OCI-LY7 (cell line): ENCODE measurements at regions not wholly inside any gene's neighbourhood (a gene's known extent, or its start where the extent isn't known, plus 50 kb on each side); places are given as distances from the start of the nearest gene placed in this dataset.
"Not testable (repeated sequence)": the region's sequence is repeated elsewhere in the genome, so short reads cannot be mapped to it uniquely, and the experiment has no call there.

ENCODE experiments used
- BruUV-seq: library from RNA; stranded (reverse); fragments of 400-500 nt; replicated peaks from 2 replicates; lab custom pipeline; 2021; lab: Mats Ljungman, UMichigan
- CTCF ChIA-PET: fragments of 300-600 bp; sonication (Branson Sonifier 250); formaldehyde crosslinking; loops from one replicate; lab custom pipeline; 2022; ENCODE audit warnings: antibody characterized with exemption; ENCODE audit not compliant: unreplicated experiment; lab: Charles Lee
- POLR2A ChIA-PET: fragments of 300-600 bp; sonication (Branson Sonifier 250); formaldehyde crosslinking; loops from one replicate; lab custom pipeline; 2022; ENCODE audit warnings: antibody characterized with exemption; lab: Charles Lee
- DNase-seq: peaks from one replicate; pipeline ENCODE4 v3.0.0-alpha.2; 2015; ENCODE audit warnings: low spot score
- H2AFZ ChIP-seq: fragments of 200-600 bp; sonication (generic), shearing (Covaris generic); 2 replicates; pipeline ENCODE4 v1.6.1; 2014; ENCODE audit warnings: mild to moderate bottlenecking, antibody characterized with exemption, low read length, moderate library complexity
- H3K27ac ChIP-seq: fragments of 200-600 bp; sonication (generic); 2 replicates; pipeline ENCODE4 v1.5.1; 2014; ENCODE audit warnings: mixed run types, low read depth, mild to moderate bottlenecking, moderate library complexity, low read length, inconsistent platforms; ENCODE audit not compliant: poor library complexity, severe bottlenecking
- H3K36me3 ChIP-seq: fragments of 200-600 bp; sonication (generic); 2 replicates; pipeline ENCODE4 v1.6.1; 2014; ENCODE audit warnings: mild to moderate bottlenecking, antibody characterized with exemption, low read length, moderate library complexity, mixed read lengths; ENCODE audit not compliant: insufficient read depth
- H3K4me1 ChIP-seq: fragments of 200-600 bp; sonication (generic); 2 replicates; pipeline ENCODE4 v1.5.1; 2014; ENCODE audit warnings: mild to moderate bottlenecking, low read length; ENCODE audit not compliant: insufficient read depth, poor library complexity, severe bottlenecking
- H3K4me2 ChIP-seq: fragments of 200-600 bp; sonication (generic); 2 replicates; pipeline ENCODE4 v1.6.1; 2014; ENCODE audit warnings: mild to moderate bottlenecking, low read length
- H3K4me3 ChIP-seq: fragments of 200-600 bp; sonication (generic); 2 replicates; pipeline ENCODE4 v1.5.1; 2014; ENCODE audit warnings: mild to moderate bottlenecking, low read depth, low read length; ENCODE audit not compliant: poor library complexity, severe bottlenecking
- H3K79me2 ChIP-seq: fragments of 200-600 bp; sonication (generic); 2 replicates; pipeline ENCODE4 v1.6.1; 2016; ENCODE audit warnings: low read depth, mild to moderate bottlenecking, low read length, moderate library complexity, mixed read lengths; ENCODE audit not compliant: insufficient read depth
- H3K9me2 ChIP-seq: fragments of 200-600 bp; sonication (generic); 2 replicates; pipeline ENCODE4 v1.6.1; 2016; ENCODE audit warnings: mild to moderate bottlenecking, low read length, mixed read lengths; ENCODE audit not compliant: insufficient read depth
- H3K9me3 ChIP-seq: fragments of 200-600 bp; sonication (generic); 2 replicates; pipeline ENCODE4 v1.6.1; 2014; ENCODE audit warnings: mild to moderate bottlenecking, mixed run types, low read length, mixed read lengths
- H4K20me1 ChIP-seq: fragments of 200-600 bp; sonication (generic); 2 replicates; pipeline ENCODE4 v1.6.1; 2014; ENCODE audit warnings: mild to moderate bottlenecking, antibody characterized with exemption, low read length, moderate library complexity, mixed read lengths; ENCODE audit not compliant: insufficient read depth
- EZH2phosphoT487 ChIP-seq: fragments of 200-600 bp; sonication (generic); IDR thresholded peaks from 2 replicates; pipeline ENCODE4 v1.6.1; 2018; ENCODE audit warnings: low read depth, borderline replicate concordance, mild to moderate bottlenecking, mixed run types, antibody characterized with exemption, low read length, moderate library complexity, mixed read lengths
- intact Hi-C: fragments of 100-400 bp; cut with micrococcal nuclease; formaldehyde crosslinking; loops from one replicate; pipeline ENCODE4 v1.10.0; 2022; ENCODE audit not compliant: unreplicated experiment
- TF ChIP-seq, protein P1 (sequence below): fragments of 200-600 bp; sonication (generic); conservative IDR thresholded peaks from 2 replicates; pipeline ENCODE4 v1.5.1; 2014; ENCODE audit warnings: mild to moderate bottlenecking, antibody characterized with exemption, low read length, moderate library complexity, mixed read lengths

DNA sequence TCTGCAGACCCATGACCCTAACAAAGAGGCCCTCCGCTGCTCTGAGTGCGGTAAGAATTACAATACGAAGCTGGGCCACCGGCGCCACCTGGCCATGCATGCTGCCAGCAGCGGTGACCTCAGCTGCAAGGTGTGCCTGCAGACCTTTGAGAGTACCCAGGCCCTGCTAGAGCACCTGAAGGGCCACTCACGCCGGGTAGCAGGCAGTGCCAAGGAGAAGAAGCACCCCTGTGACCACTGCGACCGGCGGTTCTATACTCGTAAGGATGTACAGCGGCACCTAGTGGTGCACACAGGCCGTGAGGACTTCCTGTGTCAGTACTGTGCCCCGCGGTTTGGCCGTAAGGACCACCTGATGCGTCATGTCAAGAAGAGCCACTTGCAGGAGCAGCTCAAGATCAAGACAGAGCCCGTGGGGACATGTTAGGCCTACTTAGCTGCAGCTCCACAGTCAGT lies 254.7 kb downstream of the NKX6-1 start:
- H3K9me3 ChIP-seq, H3K27ac ChIP-seq, H3K4me3 ChIP-seq, DNase-seq, H2AFZ ChIP-seq, intact Hi-C loops, H3K4me1 ChIP-seq, H4K20me1 ChIP-seq, POLR2A ChIA-PET, H3K36me3 ChIP-seq, H3K4me2 ChIP-seq, CTCF ChIA-PET, BruUV-seq, H3K79me2 ChIP-seq, H3K9me2 ChIP-seq: not testable (repeated sequence)
- TF ChIP-seq, protein P1, sequence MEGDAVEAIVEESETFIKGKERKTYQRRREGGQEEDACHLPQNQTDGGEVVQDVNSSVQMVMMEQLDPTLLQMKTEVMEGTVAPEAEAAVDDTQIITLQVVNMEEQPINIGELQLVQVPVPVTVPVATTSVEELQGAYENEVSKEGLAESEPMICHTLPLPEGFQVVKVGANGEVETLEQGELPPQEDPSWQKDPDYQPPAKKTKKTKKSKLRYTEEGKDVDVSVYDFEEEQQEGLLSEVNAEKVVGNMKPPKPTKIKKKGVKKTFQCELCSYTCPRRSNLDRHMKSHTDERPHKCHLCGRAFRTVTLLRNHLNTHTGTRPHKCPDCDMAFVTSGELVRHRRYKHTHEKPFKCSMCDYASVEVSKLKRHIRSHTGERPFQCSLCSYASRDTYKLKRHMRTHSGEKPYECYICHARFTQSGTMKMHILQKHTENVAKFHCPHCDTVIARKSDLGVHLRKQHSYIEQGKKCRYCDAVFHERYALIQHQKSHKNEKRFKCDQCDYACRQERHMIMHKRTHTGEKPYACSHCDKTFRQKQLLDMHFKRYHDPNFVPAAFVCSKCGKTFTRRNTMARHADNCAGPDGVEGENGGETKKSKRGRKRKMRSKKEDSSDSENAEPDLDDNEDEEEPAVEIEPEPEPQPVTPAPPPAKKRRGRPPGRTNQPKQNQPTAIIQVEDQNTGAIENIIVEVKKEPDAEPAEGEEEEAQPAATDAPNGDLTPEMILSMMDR = 0 out of 2 replicates have a peak, but pooled peaks have one; percentile 15

DNA sequence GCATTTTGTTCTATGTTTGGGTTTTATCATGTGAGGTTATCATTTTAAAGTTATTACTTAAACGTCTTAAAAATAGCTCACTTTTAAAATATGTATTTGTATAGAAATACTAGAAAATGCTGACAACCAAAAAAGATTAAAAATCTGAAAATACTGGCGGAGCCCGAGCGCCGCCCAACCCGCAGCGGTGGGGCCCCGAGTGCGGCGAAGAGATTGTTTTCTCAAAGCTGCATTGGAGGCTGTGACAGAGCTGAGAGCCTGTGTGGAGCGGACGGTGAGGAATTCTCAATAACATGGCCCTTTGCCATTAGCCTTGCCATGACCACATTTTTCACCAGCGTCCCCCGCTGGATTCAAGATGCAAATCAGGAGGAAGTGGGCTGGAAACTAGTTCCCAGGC lies 255.4 kb downstream of the NKX6-1 start:
- no peaks in the 10 kb centered on the region for H3K36me3 ChIP-seq
- H3K9me3 ChIP-seq = no peaks in the 10 kb centered on the region
- H3K4me3 ChIP-seq = no peak overlapping the region
- TF ChIP-seq EZH2phosphoT487 = no peak
- TF ChIP-seq, protein P1 = no peak
- no peaks in the 10 kb centered on the region for H3K79me2 ChIP-seq
- H2AFZ ChIP-seq = no peak overlapping the region
- no peaks in the 10 kb centered on the region for H4K20me1 ChIP-seq
- no peaks in the 10 kb centered on the region for H3K4me1 ChIP-seq
- no peak overlapping the region for H3K27ac ChIP-seq
- POLR2A ChIA-PET = interaction anchor here (0.7 kb wide), 1 partner anchor 69 kb away, joined by 3 read pairs; no protein-coding TSS in a partner anchor
- CTCF ChIA-PET = no interaction called here
- DNase-seq = no peak
- H3K9me2 ChIP-seq = no peaks in the 10 kb centered on the region
- intact Hi-C loops = no loop called here
- no TSS peak for BruUV-seq
- no peak overlapping the region for H3K4me2 ChIP-seq

DNA sequence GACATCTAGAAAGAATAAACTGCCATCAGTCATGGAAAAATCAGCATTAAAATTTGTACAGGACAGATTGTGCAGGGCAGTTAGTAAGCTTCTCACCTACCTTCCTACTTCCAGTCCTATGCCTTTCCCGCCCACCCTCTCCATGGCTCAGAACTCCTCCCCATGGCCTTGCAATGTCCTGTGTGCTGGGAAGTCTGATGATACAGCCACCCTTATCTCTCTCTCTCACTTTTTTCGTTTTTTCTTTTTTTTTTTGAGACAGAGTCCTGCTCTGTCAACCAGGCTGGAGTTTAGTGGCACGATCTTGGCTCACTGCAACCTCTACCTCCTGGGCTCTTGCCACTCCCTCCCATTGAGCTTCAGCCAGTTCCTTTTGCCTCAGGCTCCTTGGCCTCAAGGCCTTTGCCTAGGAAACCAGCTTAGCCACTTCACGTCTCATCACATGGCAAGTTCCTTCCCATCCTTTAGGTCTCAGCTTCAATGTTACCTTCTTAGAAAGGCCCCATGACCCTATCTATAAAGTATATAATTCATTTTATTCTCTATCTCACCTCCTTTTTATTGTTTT lies 259.7 kb downstream of the NKX6-1 start:
- Histone ChIP-seq H3K9me3 (no peaks in the 10 kb centered on the region), H3K27ac (no peak overlapping the region), H3K4me3 (no peak overlapping the region), H3K36me3 (no peaks in the 10 kb centered on the region), H3K79me2 (no peaks in the 10 kb centered on the region), H4K20me1 (no peaks in the 10 kb centered on the region), H3K4me2 (no peak overlapping the region), H2AFZ (no peak overlapping the region), H3K9me2 (no peaks in the 10 kb centered on the region), H3K4me1 (no peaks in the 10 kb centered on the region)
- POLR2A ChIA-PET = interaction anchor here (0.7 to 0.8 kb wide), 2 partner anchors 45 to 129 kb away, joined by 3 read pairs; no protein-coding TSS in a partner anchor
- no peak for DNase-seq
- no TSS peak for BruUV-seq
- intact Hi-C loops = no loop called here
- CTCF ChIA-PET = no interaction called here
- TF ChIP-seq, protein P1 = no peak
- no peak for TF ChIP-seq EZH2phosphoT487
